ENCODE measurements at regions not wholly inside any gene's neighbourhood (a gene's known extent, or its start where the extent isn't known, plus 50 kb on each side); places are given as distances from the start of the nearest gene placed in this dataset.

DNA sequence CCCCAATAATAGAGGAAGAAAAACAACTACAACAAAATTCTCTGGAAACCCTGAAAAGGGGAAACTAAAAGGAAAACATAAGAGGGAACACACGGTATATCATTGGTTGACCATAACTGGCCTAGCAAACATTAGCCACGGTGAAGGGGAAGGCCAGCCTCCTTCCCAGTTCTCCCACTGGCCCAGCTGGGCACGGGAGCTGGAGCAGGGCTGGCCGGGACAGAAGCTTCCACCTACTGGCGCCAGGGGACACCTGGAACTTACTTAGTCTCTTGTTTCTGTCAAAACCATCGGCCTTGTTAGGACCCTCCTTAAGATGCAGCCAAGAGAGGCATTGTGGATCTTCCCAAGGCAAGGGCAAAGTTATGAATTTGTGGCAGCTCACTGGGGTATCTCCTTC, 56.1 kb upstream of the DLGAP1 start:
- no peak for DNase-seq (ENCODE audit: low spot score)
- no peak for TF ChIP-seq CTCF (IDR thresholded peaks at IDR 0.05; ENCODE audit: extremely low read depth, missing control alignments)

GRCh38 chr18:4510711-4511110, 55.6 kb upstream of the DLGAP1 start:
- no peak for TF ChIP-seq CTCF (IDR thresholded peaks at IDR 0.05; ENCODE audit: extremely low read depth, missing control alignments)
- peak; percentile 34 for DNase-seq (ENCODE audit: low spot score)

GRCh38 chr18:4510160-4510559, 55.1 kb upstream of the DLGAP1 start:
- TF ChIP-seq CTCF (IDR thresholded peaks at IDR 0.05; ENCODE audit: extremely low read depth, missing control alignments) = no peak
- no peak for DNase-seq (ENCODE audit: low spot score)
